K562 (cell line): ENCODE measurements at regions not wholly inside any gene's neighbourhood (a gene's known extent, or its start where the extent isn't known, plus 50 kb on each side); places are given as distances from the start of the nearest gene placed in this dataset.

ENCODE experiments used
- FOXA1 ChIP-seq: fragments of 450-650 bp; IDR thresholded peaks from 2 replicates; pipeline ENCODE4 v1.6.1; 2016; ENCODE audit warnings: mild to moderate bottlenecking, borderline replicate concordance
- JUN ChIP-seq, 2 experiments: sonication (generic) in 1 of 2; formaldehyde crosslinking in 1 of 2; IDR thresholded peaks; 2 replicates each; pipeline versions ENCODE4 v1.6.1 to v1.8.0; 2012 to 2022; ENCODE audit warnings: borderline replicate concordance in 2 of 2, mild to moderate bottlenecking in 2 of 2, improper control_type of control experiment in 1 of 2, low read depth in 1 of 2, low read length in 1 of 2, missing genetic modification reagents in 1 of 2
- LEF1 ChIP-seq: fragments of 450-650 bp; IDR thresholded peaks from 2 replicates; pipeline ENCODE4 v1.6.1; 2016; ENCODE audit warnings: mild to moderate bottlenecking
- NFE2 ChIP-seq: IDR thresholded peaks from 2 replicates; pipeline ENCODE4 v1.6.1; 2014; ENCODE audit warnings: antibody characterized with exemption, low read depth
- PREB ChIP-seq: sonication (generic); formaldehyde crosslinking; IDR thresholded peaks from 2 replicates; pipeline ENCODE4 v1.8.1; 2023; ENCODE audit warnings: mild to moderate bottlenecking, missing genetic modification reagents
- RAD21 ChIP-seq, 2 experiments: fragments of 250-450 bp in 1 of 2; fragments of 450-650 bp in 1 of 2; sonication (Bioruptor Pico) in 1 of 2; formaldehyde crosslinking in 1 of 2; IDR thresholded peaks in 1 of 2; conservative IDR thresholded peaks in 1 of 2; 2 replicates each; pipeline versions ENCODE4 v1.4.0 to v1.8.0; 2020 to 2022; ENCODE audit warnings: mild to moderate bottlenecking in 2 of 2, moderate library complexity in 1 of 2
- RCOR1 ChIP-seq, 2 experiments: IDR thresholded peaks; 2 replicates each; pipeline ENCODE4 v1.6.1; 2012; ENCODE audit warnings: low read depth in 2 of 2, low read length in 2 of 2, borderline replicate concordance in 1 of 2, improper control_type of control experiment in 1 of 2
- SREBF1 ChIP-seq: fragments of 150-350 bp; IDR thresholded peaks from 2 replicates; pipeline ENCODE4 v1.6.1; 2014; ENCODE audit warnings: antibody characterized with exemption, low read depth, low read length, borderline replicate concordance
- TEAD4 ChIP-seq, 2 experiments: sonication (generic) in 1 of 2; formaldehyde crosslinking in 1 of 2; IDR thresholded peaks; 2 replicates each; pipeline versions ENCODE4 v1.6.1 to v1.8.0; 2012 to 2022; ENCODE audit warnings: borderline replicate concordance in 1 of 2, inconsistent platforms in 1 of 2, low read length in 1 of 2, mild to moderate bottlenecking in 1 of 2, missing genetic modification reagents in 1 of 2
- TSHZ1 ChIP-seq: fragments of 250-450 bp; sonication (Bioruptor Pico); IDR thresholded peaks from 2 replicates; pipeline ENCODE4 v1.4.0; 2020; ENCODE audit warnings: mild to moderate bottlenecking, moderate library complexity
- ZNF347 ChIP-seq: fragments of 450-650 bp; formaldehyde crosslinking; IDR thresholded peaks from 2 replicates; pipeline ENCODE4 v1.4.0; 2020; ENCODE audit warnings: low read depth, mild to moderate bottlenecking, moderate library complexity
- ZNF785 ChIP-seq: fragments of 250-450 bp; sonication (Bioruptor Pico); IDR thresholded peaks from 2 replicates; pipeline ENCODE4 v1.4.0; 2020; ENCODE audit warnings: mild to moderate bottlenecking
- ZSCAN29 ChIP-seq: fragments of 450-650 bp; IDR thresholded peaks from 2 replicates; pipeline ENCODE4 v1.6.1; 2017
- TF ChIP-seq, protein P1 (sequence below), 2 experiments: fragments of 200-800 bp in 1 of 2; sonication (Bioruptor generic) in 1 of 2; sonication (generic) in 1 of 2; formaldehyde crosslinking in 1 of 2; IDR thresholded peaks in 1 of 2; conservative IDR thresholded peaks in 1 of 2; 2 replicates each; pipeline versions ENCODE4 v1.5.0 to v1.6.1; 2016 to 2020; ENCODE audit warnings: missing compliant biosample characterization in 1 of 2, missing genetic modification characterization in 1 of 2, missing genetic modification reagents in 1 of 2

DNA sequence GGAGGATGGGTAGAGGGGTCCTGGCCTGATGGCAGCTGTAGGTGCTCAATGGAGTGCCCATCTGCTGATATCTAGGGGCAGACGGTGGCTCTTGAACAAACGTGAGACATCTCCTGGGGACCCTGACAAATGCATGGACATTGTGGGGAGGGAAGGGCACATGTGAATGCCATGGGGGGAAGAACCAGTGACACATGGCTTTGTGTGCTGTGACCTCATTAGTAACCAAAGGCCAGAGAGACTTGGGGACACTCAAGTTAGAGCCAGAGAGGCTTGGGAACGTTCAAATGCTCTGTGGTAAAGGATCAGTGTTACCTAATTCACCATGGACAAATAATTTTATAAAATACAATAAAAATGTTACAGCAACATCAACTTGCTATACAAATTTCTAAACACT is 151.8 kb downstream of the ESM1 start:
- TF ChIP-seq SREBF1, result no peak
- no peak for TF ChIP-seq JUN (IDR thresholded peaks at IDR 0.05; ENCODE audit: borderline replicate concordance, low read depth, low read length)
- no peak for TF ChIP-seq JUN (CRISPR knock-in tag; IDR thresholded peaks at IDR 0.05; ENCODE audit: borderline replicate concordance)
- TF ChIP-seq LEF1, result no peak
- no peak for TF ChIP-seq ZNF785 (CRISPR knock-in tag)
- TF ChIP-seq PREB, result no peak
- TF ChIP-seq, protein P1, sequence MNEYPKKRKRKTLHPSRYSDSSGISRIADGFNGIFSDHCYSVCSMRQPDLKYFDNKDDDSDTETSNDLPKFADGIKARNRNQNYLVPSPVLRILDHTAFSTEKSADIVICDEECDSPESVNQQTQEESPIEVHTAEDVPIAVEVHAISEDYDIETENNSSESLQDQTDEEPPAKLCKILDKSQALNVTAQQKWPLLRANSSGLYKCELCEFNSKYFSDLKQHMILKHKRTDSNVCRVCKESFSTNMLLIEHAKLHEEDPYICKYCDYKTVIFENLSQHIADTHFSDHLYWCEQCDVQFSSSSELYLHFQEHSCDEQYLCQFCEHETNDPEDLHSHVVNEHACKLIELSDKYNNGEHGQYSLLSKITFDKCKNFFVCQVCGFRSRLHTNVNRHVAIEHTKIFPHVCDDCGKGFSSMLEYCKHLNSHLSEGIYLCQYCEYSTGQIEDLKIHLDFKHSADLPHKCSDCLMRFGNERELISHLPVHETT (CRISPR knock-in tag; conservative IDR thresholded peaks at IDR 0.05 in 1 of 2, IDR thresholded peaks at IDR 0.05 in 1 of 2), result no peak
- no peak for TF ChIP-seq TSHZ1 (CRISPR knock-in tag)
- TF ChIP-seq RAD21 (CRISPR knock-in tag; conservative IDR thresholded peaks at IDR 0.05 in 1 of 2, IDR thresholded peaks at IDR 0.05 in 1 of 2), result no peak
- TF ChIP-seq ZSCAN29, result no peak
- no peak for TF ChIP-seq ZNF347
- no peak for TF ChIP-seq TEAD4 (IDR thresholded peaks at IDR 0.05; ENCODE audit: low read length)
- TF ChIP-seq TEAD4 (CRISPR knock-in tag; IDR thresholded peaks at IDR 0.05; ENCODE audit: borderline replicate concordance), result no peak
- no peak for TF ChIP-seq FOXA1
- TF ChIP-seq NFE2, result no peak
- no peak for TF ChIP-seq RCOR1 (IDR thresholded peaks at IDR 0.05; ENCODE audit: borderline replicate concordance in 1 of 2, low read depth in 2 of 2, low read length in 2 of 2)
